Cardiac muscle cell (in vitro differentiated cells and primary cell): ENCODE measurements at regions not wholly inside any gene's neighbourhood (a gene's known extent, or its start where the extent isn't known, plus 50 kb on each side); places are given as distances from the start of the nearest gene placed in this dataset.
"Not testable (repeated sequence)": the region's sequence is repeated elsewhere in the genome, so short reads cannot be mapped to it uniquely, and the experiment has no call there.

Experiments
- DNase-seq, 2 donors: peaks; one replicate each; pipeline versions ENCODE4 v3.0.0 to v3.0.0-alpha.2; 2010 to 2017; ENCODE audit warnings: low read depth in 1 of 2, low spot score in 1 of 2
- H3K27ac ChIP-seq: fragments of 200-600 bp; sonication (generic); 2 replicates; pipeline ENCODE4 v1.5.1; 2016
- H3K27me3 ChIP-seq: fragments of 200-600 bp; sonication (generic); 2 replicates; pipeline ENCODE4 v1.6.0; 2016; ENCODE audit warnings: control low read depth
- H3K36me3 ChIP-seq: fragments of 200-600 bp; sonication (generic); 2 replicates; pipeline ENCODE4 v1.5.1; 2016; ENCODE audit warnings: control low read depth
- H3K4me1 ChIP-seq: fragments of 200-600 bp; sonication (generic); 2 replicates; pipeline ENCODE4 v1.8.1; 2017; ENCODE audit warnings: low read depth, mild to moderate bottlenecking, mixed run types
- H3K4me3 ChIP-seq: fragments of 200-600 bp; sonication (generic); 2 replicates; pipeline ENCODE4 v1.5.1; 2016; ENCODE audit warnings: mild to moderate bottlenecking
- H3K9me3 ChIP-seq: fragments of 200-600 bp; sonication (generic); 2 replicates; pipeline ENCODE4 v1.5.1; 2017; ENCODE audit warnings: low read depth, mild to moderate bottlenecking, control low read depth
- TF ChIP-seq, protein P1 (sequence below): IDR thresholded peaks from 2 replicates; pipeline ENCODE4 v1.5.1; 2012; ENCODE audit warnings: low read depth, mild to moderate bottlenecking, low read length

GRCh38 chr17:79555543-79555942 lies 55.3 kb downstream of the RBFOX3 start:
- DNase-seq = no peak
- H3K27ac ChIP-seq = no peak overlapping the region

DNA sequence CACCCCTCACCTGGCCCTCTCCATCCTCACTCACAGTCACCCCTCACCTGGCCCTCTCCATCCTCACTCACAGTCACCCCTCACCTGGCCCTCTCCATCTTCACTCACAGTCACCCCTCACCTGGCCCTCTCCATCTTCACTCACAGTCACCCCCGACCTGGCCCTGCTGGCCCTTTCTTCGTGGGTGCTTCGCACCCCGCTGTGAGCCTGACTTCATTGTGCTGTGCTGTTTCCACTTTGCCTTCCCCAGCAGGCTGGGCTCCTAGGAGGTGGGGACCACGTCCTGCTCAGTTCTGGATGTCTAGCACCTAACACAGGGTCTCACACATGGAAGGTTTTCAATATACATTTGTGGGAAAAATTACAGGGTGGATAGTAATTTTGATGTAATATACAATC lies 56.5 kb downstream of the RBFOX3 start:
- H3K9me3 ChIP-seq, H3K4me1 ChIP-seq, H3K27ac ChIP-seq, H3K27me3 ChIP-seq, H3K4me3 ChIP-seq, DNase-seq, H3K36me3 ChIP-seq: not testable (repeated sequence)

More at GRCh38 chr17:79555543-79555942, 55.3 kb downstream of the RBFOX3 start:
- Histone ChIP-seq H3K4me1 (no peaks in the 10 kb centered on the region), H3K9me3 (no peaks in the 10 kb centered on the region), H3K4me3 (no peak overlapping the region), H3K27me3 (peaks cover 3% of the 10 kb centered on the region), H3K36me3 (no peaks in the 10 kb centered on the region)
- TF ChIP-seq, protein P1, sequence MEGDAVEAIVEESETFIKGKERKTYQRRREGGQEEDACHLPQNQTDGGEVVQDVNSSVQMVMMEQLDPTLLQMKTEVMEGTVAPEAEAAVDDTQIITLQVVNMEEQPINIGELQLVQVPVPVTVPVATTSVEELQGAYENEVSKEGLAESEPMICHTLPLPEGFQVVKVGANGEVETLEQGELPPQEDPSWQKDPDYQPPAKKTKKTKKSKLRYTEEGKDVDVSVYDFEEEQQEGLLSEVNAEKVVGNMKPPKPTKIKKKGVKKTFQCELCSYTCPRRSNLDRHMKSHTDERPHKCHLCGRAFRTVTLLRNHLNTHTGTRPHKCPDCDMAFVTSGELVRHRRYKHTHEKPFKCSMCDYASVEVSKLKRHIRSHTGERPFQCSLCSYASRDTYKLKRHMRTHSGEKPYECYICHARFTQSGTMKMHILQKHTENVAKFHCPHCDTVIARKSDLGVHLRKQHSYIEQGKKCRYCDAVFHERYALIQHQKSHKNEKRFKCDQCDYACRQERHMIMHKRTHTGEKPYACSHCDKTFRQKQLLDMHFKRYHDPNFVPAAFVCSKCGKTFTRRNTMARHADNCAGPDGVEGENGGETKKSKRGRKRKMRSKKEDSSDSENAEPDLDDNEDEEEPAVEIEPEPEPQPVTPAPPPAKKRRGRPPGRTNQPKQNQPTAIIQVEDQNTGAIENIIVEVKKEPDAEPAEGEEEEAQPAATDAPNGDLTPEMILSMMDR = no peak

- H3K4me1 ChIP-seq = no peaks in the 10 kb centered on the region
These were observed 58.0 kb downstream of the RBFOX3 start for GRCh38 chr17:79552824-79553223.

GRCh38 chr17:79552405-79552804 lies 58.4 kb downstream of the RBFOX3 start:
- Histone ChIP-seq H3K4me1 (no peaks in the 10 kb centered on the region), H3K27ac (no peak overlapping the region), H3K4me3 (no peak overlapping the region), H3K27me3 (no peaks in the 10 kb centered on the region), H3K36me3 (no peaks in the 10 kb centered on the region), H3K9me3 (no peaks in the 10 kb centered on the region)
- TF ChIP-seq, protein P1 = no peak
- DNase-seq = no peak

More at GRCh38 chr17:79552824-79553223, 58.0 kb downstream of the RBFOX3 start:
- H3K36me3 ChIP-seq = no peaks in the 10 kb centered on the region
- no peaks in the 10 kb centered on the region for H3K9me3 ChIP-seq
- H3K27me3 ChIP-seq = no peaks in the 10 kb centered on the region
- H3K4me3 ChIP-seq = no peak overlapping the region
- DNase-seq = no peak
- H3K27ac ChIP-seq = no peak overlapping the region
- TF ChIP-seq, protein P1 = no peak

GRCh38 chr17:79549141-79549915 lies 61.5 kb downstream of the RBFOX3 start:
- Histone ChIP-seq H3K27ac (no peak overlapping the region), H3K4me3 (no peak overlapping the region), H3K4me1 (no peaks in the 10 kb centered on the region), H3K36me3 (no peaks in the 10 kb centered on the region), H3K27me3 (no peaks in the 10 kb centered on the region), H3K9me3 (no peaks in the 10 kb centered on the region)
- TF ChIP-seq, protein P1 = no peak
- no peak for DNase-seq

DNA sequence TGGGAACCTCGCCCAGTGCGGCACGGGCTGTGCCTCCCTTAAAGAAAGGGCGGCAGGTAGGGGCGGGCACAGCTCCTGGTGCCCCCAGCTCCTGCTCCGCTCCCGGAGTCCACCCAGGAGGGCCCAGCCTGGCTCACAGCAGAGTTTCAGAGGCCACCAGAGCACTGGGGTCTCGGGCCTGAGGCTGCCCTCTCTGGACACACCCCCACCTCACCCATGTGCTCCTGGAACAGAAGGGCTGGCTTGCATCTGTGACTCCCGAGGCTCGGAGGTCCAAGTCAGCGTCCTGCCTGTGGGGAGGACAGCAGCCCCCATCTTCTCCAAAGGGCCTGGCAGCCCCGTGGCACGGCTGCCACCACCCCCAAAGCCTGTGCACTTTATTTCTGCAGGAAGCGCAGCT lies 62.7 kb downstream of the RBFOX3 start:
- Histone ChIP-seq H3K27me3 (no peaks in the 10 kb centered on the region), H3K36me3 (no peaks in the 10 kb centered on the region), H3K4me3 (no peak overlapping the region), H3K4me1 (no peaks in the 10 kb centered on the region), H3K27ac (no peak overlapping the region), H3K9me3 (no peaks in the 10 kb centered on the region)
- TF ChIP-seq, protein P1 = no peak
- no peak for DNase-seq
